GM23338 (cell line): ENCODE measurements at regions not wholly inside any gene's neighbourhood (a gene's known extent, or its start where the extent isn't known, plus 50 kb on each side); places are given as distances from the start of the nearest gene placed in this dataset.

Experiments
- CREB1 ChIP-seq: fragments of 250-450 bp; sonication (Bioruptor Pico); IDR thresholded peaks from 2 replicates; pipeline ENCODE4 v1.5.0; 2020; ENCODE audit warnings: low read depth, mild to moderate bottlenecking, moderate library complexity
- CTCF ChIP-seq, 2 experiments: fragments of 200-600 bp in 1 of 2; sonication (generic) in 1 of 2; conservative IDR thresholded peaks; 2 replicates each; pipeline versions ENCODE4 v1.5.1 to v1.6.1; 2016 to 2017; ENCODE audit warnings: antibody characterized with exemption in 2 of 2, low read depth in 2 of 2, mild to moderate bottlenecking in 2 of 2, moderate library complexity in 1 of 2
- ETS1 ChIP-seq: IDR thresholded peaks from 2 replicates; pipeline ENCODE4 v1.6.1; 2016; ENCODE audit warnings: antibody characterized with exemption
- EZH2 ChIP-seq: fragments of 200-600 bp; sonication (generic); IDR thresholded peaks from one replicate; pipeline ENCODE4 v1.8.0; 2017; ENCODE audit warnings: antibody characterized with exemption, mild to moderate bottlenecking, low read depth; ENCODE audit not compliant: unreplicated experiment
- EZH2phosphoT487 ChIP-seq: fragments of 200-600 bp; sonication (generic); IDR thresholded peaks from one replicate; pipeline ENCODE4 v1.8.1; 2018; ENCODE audit warnings: antibody characterized with exemption; ENCODE audit not compliant: unreplicated experiment
- JUNB ChIP-seq: IDR thresholded peaks from one replicate; pipeline ENCODE4 v1.6.1; 2016; ENCODE audit warnings: antibody characterized with exemption; ENCODE audit not compliant: unreplicated experiment
- NANOG ChIP-seq: IDR thresholded peaks from 2 replicates; pipeline ENCODE4 v1.6.1; 2016; ENCODE audit warnings: antibody characterized with exemption, borderline replicate concordance
- POLR2AphosphoS5 ChIP-seq: IDR thresholded peaks from 2 replicates; pipeline ENCODE4 v1.6.1; 2016; ENCODE audit warnings: antibody characterized with exemption, low read depth
- REST ChIP-seq: IDR thresholded peaks from one replicate; pipeline ENCODE4 v1.6.1; 2018; ENCODE audit warnings: antibody characterized with exemption; ENCODE audit not compliant: unreplicated experiment
- STAT1 ChIP-seq: IDR thresholded peaks from one replicate; pipeline ENCODE4 v1.6.1; 2016; ENCODE audit warnings: antibody characterized with exemption; ENCODE audit not compliant: unreplicated experiment
- ZNF331 ChIP-seq: fragments of 250-450 bp; sonication (Bioruptor Pico); IDR thresholded peaks from 2 replicates; pipeline ENCODE4 v1.5.0; 2020; ENCODE audit warnings: low read depth, mild to moderate bottlenecking, moderate library complexity

GRCh38 chr2:59233920-59234319 lies 992.8 kb upstream of the FANCL start:
- TF ChIP-seq CTCF (conservative IDR thresholded peaks at IDR 0.05; ENCODE audit: low read depth in 2 of 2) (no peak), EZH2 (no peak), ETS1 (no peak), POLR2AphosphoS5 (no peak), EZH2phosphoT487 (no peak), REST (no peak), CREB1 (CRISPR knock-in tag) (no peak), NANOG (no peak), JUNB (no peak), STAT1 (no peak), ZNF331 (CRISPR knock-in tag) (no peak)
